HG03460 (cell line): ENCODE measurements at regions not wholly inside any gene's neighbourhood (a gene's known extent, or its start where the extent isn't known, plus 50 kb on each side); places are given as distances from the start of the nearest gene placed in this dataset.

Source experiments
- ATAC-seq: cut with Tn5 transposase; IDR thresholded peaks from one replicate; pipeline ENCODE4 v1.9.1; 2021; ENCODE audit not compliant: unreplicated experiment

- no peak for ATAC-seq
Observed at GRCh38 chr6:111957623-111958315, 84.5 kb upstream of the FYN start.

GRCh38 chr6:111958534-111958933 lies 85.3 kb upstream of the FYN start:
- no peak for ATAC-seq

- no peak for ATAC-seq
Observed at GRCh38 chr6:111959766-111960165, 86.5 kb upstream of the FYN start.

GRCh38 chr6:111967131-111967530 lies 86.8 kb upstream of the CCN6 start:
- ATAC-seq: no peak

GRCh38 chr6:111970426-111970825 lies 83.5 kb upstream of the CCN6 start:
- ATAC-seq: no peak

GRCh38 chr6:111971181-111971841 lies 82.6 kb upstream of the CCN6 start:
- no peak for ATAC-seq

- no peak for ATAC-seq
Observed at GRCh38 chr6:111971866-111972532, 81.9 kb upstream of the CCN6 start.

- ATAC-seq: no peak
Observed at GRCh38 chr6:111972745-111973117, 81.2 kb upstream of the CCN6 start.

GRCh38 chr6:111973118-111973761 lies 80.7 kb upstream of the CCN6 start:
- no peak for ATAC-seq

- ATAC-seq: no peak
Observed at GRCh38 chr6:111973927-111974639, 79.8 kb upstream of the CCN6 start.

- no peak for ATAC-seq
Observed at GRCh38 chr6:111975466-111975865, 78.4 kb upstream of the CCN6 start.

GRCh38 chr6:111976139-111976538 lies 77.8 kb upstream of the CCN6 start:
- ATAC-seq: no peak

- ATAC-seq: no peak
Observed at GRCh38 chr6:111978532-111979149, 75.3 kb upstream of the CCN6 start.

- ATAC-seq: no peak
Observed at GRCh38 chr6:111979633-111980032, 74.3 kb upstream of the CCN6 start.

- no peak for ATAC-seq
Observed at GRCh38 chr6:111980143-111980542, 73.8 kb upstream of the CCN6 start.

- no peak for ATAC-seq
Observed at GRCh38 chr6:111980971-111981840, 72.7 kb upstream of the CCN6 start.

- ATAC-seq: no peak
Observed at GRCh38 chr6:111982681-111983080, 71.2 kb upstream of the CCN6 start.

- no peak for ATAC-seq
Observed at GRCh38 chr6:111983193-111983592, 70.7 kb upstream of the CCN6 start.

GRCh38 chr6:111984081-111984480 lies 69.8 kb upstream of the CCN6 start:
- no peak for ATAC-seq
